ENCODE measurements at regions not wholly inside any gene's neighbourhood (a gene's known extent, or its start where the extent isn't known, plus 50 kb on each side); places are given as distances from the start of the nearest gene placed in this dataset.

GRCh38 chr4:23547601-23548000 lies 342.2 kb downstream of the PPARGC1A start:
- no peak for ATAC-seq (ENCODE audit: low read depth)

GRCh38 chr4:23547096-23547495 lies 342.8 kb downstream of the PPARGC1A start:
- no peak overlapping the region for H3K4me2 ChIP-seq (replicated peaks; ENCODE audit: low read depth, low read length, poor library complexity, severe bottlenecking)
- POLR2A ChIA-PET = no interaction called here
- Mint-ChIP-seq H3K4me1 (no peaks in the 10 kb centered on the region), H3K9me3 (ENCODE audit: insufficient read depth) (peaks cover 10% of the 10 kb centered on the region), H3K4me3 (no peak overlapping the region), H3K27me3 (no peaks in the 10 kb centered on the region), H3K27ac (no peak overlapping the region)
- H3K36me3 ChIP-seq (replicated peaks in 1 of 2; ENCODE audit: control extremely low read depth in 1 of 2, control insufficient read depth in 1 of 2, extremely low read depth in 1 of 2, insufficient read depth in 2 of 2, low read length in 1 of 2) = no peaks in the 10 kb centered on the region
- no peak overlapping the region for H3K27ac ChIP-seq (ENCODE audit: low read length in 2 of 2)
- peaks cover 0 to 4% (median 0%) of the 10 kb centered on the region in 3 donors for H3K9me3 ChIP-seq (ENCODE audit: control extremely low read depth in 1 of 3, control insufficient read depth in 2 of 3, insufficient read depth in 1 of 3, low read length in 2 of 3)
- H3K4me1 ChIP-seq (ENCODE audit: control insufficient read depth in 2 of 2, insufficient read depth in 2 of 2, low read length in 2 of 2) = no peaks in the 10 kb centered on the region
- TF ChIP-seq CTCF (IDR thresholded peaks at IDR 0.05) = no peak
- TF ChIP-seq EZH2 (IDR thresholded peaks at IDR 0.05; ENCODE audit: borderline replicate concordance, insufficient read depth, low read depth, low read length, poor library complexity, severe bottlenecking) = no peak
- intact Hi-C loops (cut with micrococcal nuclease) = no loop called here
- ATAC-seq (ENCODE audit: low read depth) (no peak), DNase-seq (no peak)
- no peaks in the 10 kb centered on the region for H3K79me2 ChIP-seq (ENCODE audit: control insufficient read depth, insufficient read depth, low read length)
- H3K9ac ChIP-seq (ENCODE audit: low read length) = no peak overlapping the region
- 100% methylated on average over 1 of the region's 2 CpGs for WGBS (ENCODE audit: insufficient coverage)
- H3K27me3 ChIP-seq (replicated peaks in 1 of 4; ENCODE audit: control extremely low read depth in 1 of 4, control insufficient read depth in 3 of 4, insufficient read depth in 4 of 4, low read length in 3 of 4) = no peaks in the 10 kb centered on the region
- H3K4me3 ChIP-seq (ENCODE audit: control extremely low read depth in 1 of 5, extremely low read depth in 1 of 5, insufficient read depth in 1 of 5, low read depth in 2 of 5, low read length in 4 of 5) = no peak overlapping the region
- CTCF ChIA-PET = no interaction called here
- no peak overlapping the region for H2AFZ ChIP-seq (ENCODE audit: insufficient read depth, low read depth, low read length, poor library complexity, severe bottlenecking)
- H4K20me1 ChIP-seq (ENCODE audit: control insufficient read depth, insufficient read depth, low read length, poor library complexity, severe bottlenecking) = no peaks in the 10 kb centered on the region

More at GRCh38 chr4:23547601-23548000, 342.2 kb downstream of the PPARGC1A start:
- Histone ChIP-seq H3K9me3 (ENCODE audit: control extremely low read depth in 1 of 3, control insufficient read depth in 2 of 3, insufficient read depth in 1 of 3, low read length in 2 of 3) (no peaks in the 10 kb centered on the region), H3K4me2 (replicated peaks; ENCODE audit: low read depth, low read length, poor library complexity, severe bottlenecking) (no peak overlapping the region), H3K36me3 (replicated peaks in 1 of 2; ENCODE audit: control extremely low read depth in 1 of 2, control insufficient read depth in 1 of 2, extremely low read depth in 1 of 2, insufficient read depth in 2 of 2, low read length in 1 of 2) (no peaks in the 10 kb centered on the region), H3K9ac (ENCODE audit: low read length) (no peak overlapping the region), H3K27ac (ENCODE audit: low read length in 2 of 2) (no peak overlapping the region), H2AFZ (ENCODE audit: insufficient read depth, low read depth, low read length, poor library complexity, severe bottlenecking) (no peak overlapping the region), H3K79me2 (ENCODE audit: control insufficient read depth, insufficient read depth, low read length) (no peaks in the 10 kb centered on the region), H4K20me1 (ENCODE audit: control insufficient read depth, insufficient read depth, low read length, poor library complexity, severe bottlenecking) (no peaks in the 10 kb centered on the region), H3K4me1 (ENCODE audit: control insufficient read depth in 2 of 2, insufficient read depth in 2 of 2, low read length in 2 of 2) (no peaks in the 10 kb centered on the region), H3K27me3 (replicated peaks in 1 of 4; ENCODE audit: control extremely low read depth in 1 of 4, control insufficient read depth in 3 of 4, insufficient read depth in 4 of 4, low read length in 3 of 4) (no peaks in the 10 kb centered on the region), H3K4me3 (ENCODE audit: control extremely low read depth in 1 of 5, extremely low read depth in 1 of 5, insufficient read depth in 1 of 5, low read depth in 2 of 5, low read length in 4 of 5) (no peak overlapping the region)
- POLR2A ChIA-PET = no interaction called here
- 50% methylated on average over 2 of the region's 3 CpGs for WGBS (ENCODE audit: insufficient coverage)
- CTCF ChIA-PET = no interaction called here
- Mint-ChIP-seq H3K27me3 (no peaks in the 10 kb centered on the region), H3K9me3 (ENCODE audit: insufficient read depth) (peaks cover 10% of the 10 kb centered on the region), H3K27ac (no peak overlapping the region), H3K4me1 (no peaks in the 10 kb centered on the region), H3K4me3 (no peak overlapping the region)
- DNase-seq = no peak
- TF ChIP-seq CTCF (IDR thresholded peaks at IDR 0.05) = no peak
- intact Hi-C loops (cut with micrococcal nuclease) = no loop called here
